H1 (cell line): ENCODE measurements at regions not wholly inside any gene's neighbourhood (a gene's known extent, or its start where the extent isn't known, plus 50 kb on each side); places are given as distances from the start of the nearest gene placed in this dataset.

Experiments
- CTCF ChIA-PET: fragments of 300-600 bp; sonication (Branson Sonifier 250); formaldehyde crosslinking; loops from one replicate; lab custom pipeline; 2021; ENCODE audit not compliant: partially characterized antibody; lab: Charles Lee
- POLR2A ChIA-PET: fragments of 300-600 bp; sonication (Branson Sonifier 250); formaldehyde crosslinking; loops from one replicate; lab custom pipeline; 2021; ENCODE audit warnings: inconsistent platforms; ENCODE audit not compliant: partially characterized antibody; lab: Charles Lee
- DNase-seq, 2 experiments: peaks; one replicate each; pipeline versions ENCODE4 v3.0.0 to v3.0.0-alpha.2; 2010 to 2022; ENCODE audit warnings: low spot score in 2 of 2, low read depth in 1 of 2, mixed read lengths in 1 of 2
- FAIRE-seq: peaks from 2 replicates; lab custom pipeline; 2011; peaks lifted over from hg19 to GRCh38; lab: Jason Lieb, UNC
- H2AFZ ChIP-seq: 2 replicates; pipeline ENCODE4 v1.8.1; 2012; ENCODE audit warnings: low read length, inconsistent platforms
- H2AK5ac ChIP-seq: 2 replicates; pipeline ENCODE4 v1.6.1; 2013; ENCODE audit warnings: low read depth, low read length
- H2BK120ac ChIP-seq: replicated peaks from 2 replicates; pipeline ENCODE3; 2013; ENCODE audit warnings: low read depth, low read length, inconsistent platforms
- H2BK12ac ChIP-seq: 2 replicates; pipeline ENCODE4 v1.6.1; 2013; ENCODE audit warnings: low read depth, low read length
- H2BK15ac ChIP-seq: 2 replicates; pipeline ENCODE4 v1.6.1; 2013; ENCODE audit warnings: low read length
- H2BK20ac ChIP-seq: 2 replicates; pipeline ENCODE4 v1.6.1; 2013; ENCODE audit warnings: low read length
- H2BK5ac ChIP-seq: 2 replicates; pipeline ENCODE4 v1.6.1; 2013; ENCODE audit warnings: low read depth, low read length
- H3K14ac ChIP-seq: 2 replicates; pipeline ENCODE4 v1.6.1; 2013; ENCODE audit warnings: inconsistent platforms; ENCODE audit not compliant: insufficient read length
- H3K18ac ChIP-seq: 2 replicates; pipeline ENCODE4 v1.6.1; 2013; ENCODE audit warnings: low read length; ENCODE audit errors: extremely low read depth
- H3K23ac ChIP-seq: 2 replicates; pipeline ENCODE4 v1.6.1; 2013; ENCODE audit warnings: inconsistent platforms; ENCODE audit not compliant: insufficient read length
- H3K23me2 ChIP-seq: 2 replicates; pipeline ENCODE4 v1.6.1; 2013; ENCODE audit warnings: low read depth, low read length
- H3K27ac ChIP-seq: 2 replicates; pipeline ENCODE4 v1.6.1; 2011; ENCODE audit warnings: low read depth, low read length, inconsistent platforms
- H3K27me3 ChIP-seq, 4 experiments: replicated peaks in 1 of 4; 1 replicate in 1 of 4; 2 replicates in 3 of 4; pipeline versions ENCODE4 v1.6.1 to v1.8.1; 2011 to 2013; ENCODE audit warnings: low read length in 3 of 4, mild to moderate bottlenecking in 3 of 4, inconsistent platforms in 2 of 4, mixed read lengths in 2 of 4, moderate library complexity in 1 of 4; ENCODE audit not compliant: control insufficient read depth in 3 of 4, insufficient read depth in 3 of 4; ENCODE audit errors: extremely low read depth in 1 of 4
- H3K36me3 ChIP-seq, 4 experiments: 2 replicates each; pipeline versions ENCODE4 v1.6.1 to v1.8.1; 2011 to 2013; ENCODE audit warnings: mild to moderate bottlenecking in 4 of 4, low read length in 3 of 4, moderate library complexity in 2 of 4, control low read depth in 1 of 4, inconsistent platforms in 1 of 4; ENCODE audit not compliant: insufficient read depth in 4 of 4, control insufficient read depth in 2 of 4
- H3K4ac ChIP-seq: replicated peaks from 2 replicates; pipeline ENCODE3; 2013; ENCODE audit warnings: low read length, low read depth, mixed read lengths, inconsistent platforms; ENCODE audit not compliant: insufficient read length
- H3K4me1 ChIP-seq, 4 experiments: replicated peaks in 1 of 4; 1 replicate in 1 of 4; 2 replicates in 3 of 4; pipeline versions ENCODE4 v1.6.1 to v1.8.1; 2011 to 2013; ENCODE audit warnings: low read length in 3 of 4, inconsistent platforms in 2 of 4, mixed read lengths in 1 of 4; ENCODE audit not compliant: insufficient read depth in 4 of 4, control insufficient read depth in 3 of 4
- H3K4me2 ChIP-seq, 2 experiments: 2 replicates each; pipeline versions ENCODE4 v1.6.1 to v1.8.1; 2011 to 2013; ENCODE audit warnings: low read depth in 2 of 2, low read length in 2 of 2, control low read depth in 1 of 2, inconsistent platforms in 1 of 2, mild to moderate bottlenecking in 1 of 2; ENCODE audit not compliant: insufficient read depth in 1 of 2
- H3K4me3 ChIP-seq, 4 experiments: fragments of 200-600, 300-600 bp in 1 of 4; sonication (generic), shearing (Covaris generic), sonication (Bioruptor Twin) in 1 of 4; 2 replicates each; pipeline versions ENCODE4 v1.5.1 to v1.8.1; 2011 to 2016; ENCODE audit warnings: low read length in 4 of 4, low read depth in 3 of 4, control low read depth in 2 of 4, inconsistent platforms in 2 of 4, mild to moderate bottlenecking in 2 of 4, mixed read lengths in 1 of 4, moderate library complexity in 1 of 4; ENCODE audit not compliant: insufficient read depth in 2 of 4; ENCODE audit errors: extremely low read depth in 1 of 4
- H3K56ac ChIP-seq: replicated peaks from 2 replicates; pipeline ENCODE3; 2013; ENCODE audit warnings: low read depth, mild to moderate bottlenecking, mixed read lengths, low read length, inconsistent platforms; ENCODE audit not compliant: insufficient read length
- H3K79me1 ChIP-seq: 2 replicates; pipeline ENCODE4 v1.6.1; 2013; ENCODE audit warnings: low read depth, low read length, control low read depth
- H3K79me2 ChIP-seq, 2 experiments: 2 replicates each; pipeline versions ENCODE4 v1.6.1 to v1.8.1; 2012 to 2013; ENCODE audit warnings: low read length in 2 of 2, mild to moderate bottlenecking in 2 of 2, inconsistent platforms in 1 of 2; ENCODE audit not compliant: insufficient read depth in 2 of 2, control insufficient read depth in 1 of 2
- H3K9ac ChIP-seq, 4 experiments: replicated peaks in 1 of 4; 1 replicate in 1 of 4; 2 replicates in 3 of 4; pipeline versions ENCODE4 v1.6.1 to v1.8.1; 2011 to 2013; ENCODE audit warnings: low read depth in 3 of 4, low read length in 3 of 4, control low read depth in 2 of 4, mild to moderate bottlenecking in 2 of 4, moderate library complexity in 2 of 4, inconsistent platforms in 1 of 4; ENCODE audit errors: extremely low read depth in 1 of 4
- H3K9me3 ChIP-seq, 2 experiments: 2 replicates each; pipeline versions ENCODE4 v1.6.1 to v1.8.1; 2012 to 2013; ENCODE audit warnings: mild to moderate bottlenecking in 2 of 2, moderate library complexity in 2 of 2, control low read depth in 1 of 2, inconsistent platforms in 1 of 2, low read depth in 1 of 2, low read length in 1 of 2, mixed read lengths in 1 of 2; ENCODE audit not compliant: insufficient read depth in 2 of 2
- H4K20me1 ChIP-seq, 2 experiments: replicated peaks in 1 of 2; 2 replicates each; pipeline versions ENCODE3 to v1.8.1; 2011 to 2013; ENCODE audit warnings: inconsistent platforms in 2 of 2, low read length in 2 of 2, mild to moderate bottlenecking in 1 of 2; ENCODE audit not compliant: insufficient read depth in 2 of 2, control insufficient read depth in 1 of 2
- H4K5ac ChIP-seq: 2 replicates; pipeline ENCODE4 v1.6.1; 2013; ENCODE audit warnings: low read length, low read depth, mixed read lengths, inconsistent platforms; ENCODE audit not compliant: insufficient read length
- H4K8ac ChIP-seq: 2 replicates; pipeline ENCODE4 v1.8.0; 2013; ENCODE audit warnings: mild to moderate bottlenecking, moderate library complexity, low read length, inconsistent platforms; ENCODE audit not compliant: insufficient read depth; ENCODE audit errors: extremely low read depth
- H4K91ac ChIP-seq: replicated peaks from 2 replicates; pipeline ENCODE3; 2013; ENCODE audit warnings: low read length, mixed read lengths, inconsistent platforms; ENCODE audit not compliant: insufficient read length
- CHD2 ChIP-seq: IDR thresholded peaks from 2 replicates; pipeline ENCODE4 v1.6.1; 2012; ENCODE audit warnings: low read length, improper control_type of control experiment
- CTCF ChIP-seq, 3 experiments: IDR thresholded peaks; 1 replicate in 2 of 3; 2 replicates in 1 of 3; pipeline versions ENCODE4 v1.5.1 to v1.6.1; 2011; ENCODE audit warnings: low read length in 3 of 3, mild to moderate bottlenecking in 3 of 3, inconsistent platforms in 2 of 3, low read depth in 1 of 3, moderate library complexity in 1 of 3; ENCODE audit not compliant: insufficient read depth in 1 of 3; ENCODE audit errors: control extremely low read depth in 1 of 3
- E2F6 ChIP-seq: IDR thresholded peaks from 2 replicates; pipeline ENCODE4 v1.6.1; 2012; ENCODE audit warnings: inconsistent platforms
- FOSL1 ChIP-seq: IDR thresholded peaks from 2 replicates; pipeline ENCODE4 v1.6.1; 2011; ENCODE audit warnings: mild to moderate bottlenecking, low read depth, low read length, moderate library complexity; ENCODE audit not compliant: insufficient read depth
- KDM5A ChIP-seq: fragments of 200-600 bp; IDR thresholded peaks from 2 replicates; pipeline ENCODE4 v1.7.1; 2012; ENCODE audit warnings: mild to moderate bottlenecking, low read length, inconsistent platforms, mixed read lengths
- NRF1 ChIP-seq: IDR thresholded peaks from 2 replicates; pipeline ENCODE4 v1.6.1; 2011; ENCODE audit warnings: mild to moderate bottlenecking, low read depth, low read length, improper control_type of control experiment
- RXRA ChIP-seq: IDR thresholded peaks from 2 replicates; pipeline ENCODE4 v1.6.1; 2011; ENCODE audit warnings: low read depth, mild to moderate bottlenecking, low read length, moderate library complexity; ENCODE audit not compliant: insufficient read depth
- SP2 ChIP-seq: IDR thresholded peaks from 2 replicates; pipeline ENCODE4 v1.6.1; 2012; ENCODE audit warnings: mild to moderate bottlenecking, low read length, inconsistent platforms
- USF2 ChIP-seq: IDR thresholded peaks from 2 replicates; pipeline ENCODE4 v1.6.1; 2011; ENCODE audit warnings: low read length, improper control_type of control experiment
- YY1 ChIP-seq: IDR thresholded peaks from 2 replicates; pipeline ENCODE4 v1.6.1; 2011; ENCODE audit warnings: low read depth, mild to moderate bottlenecking, low read length
- WGBS, 2 experiments: shearing (Covaris generic) in 1 of 2; methylation state at CpG; one replicate each; pipeline versions ENCODE4 v1.1.6 to v1.1.7; 2013 to 2015; ENCODE audit warnings: low lambda C conversion rate in 2 of 2, mixed read lengths in 2 of 2, inconsistent platforms in 1 of 2, low coverage in 1 of 2, missing lambda C conversion rate in 1 of 2; ENCODE audit not compliant: insufficient replicate concordance in 2 of 2, insufficient coverage in 1 of 2, insufficient read length in 1 of 2; ENCODE audit errors: extremely low coverage in 1 of 2, missing lambda C conversion rate in 1 of 2; 5-methylcytosine and 5-hydroxymethylcytosine counted together

GRCh38 chr7:50834031-50834535 is 51.4 kb upstream of the GRB10 start:
- no peak overlapping the region for H3K18ac ChIP-seq
- no peaks in the 10 kb centered on the region for H3K9me3 ChIP-seq
- no peak overlapping the region for H3K4ac ChIP-seq
- H3K4me1 ChIP-seq: no peaks in the 10 kb centered on the region
- no peaks in the 10 kb centered on the region for H3K23me2 ChIP-seq
- no peak overlapping the region for H2BK5ac ChIP-seq
- no peaks in the 10 kb centered on the region for H4K20me1 ChIP-seq
- H3K4me2 ChIP-seq: no peak overlapping the region
- no peak overlapping the region for H3K23ac ChIP-seq
- H3K14ac ChIP-seq: no peak overlapping the region
- 89% methylated on average over 1 of the region's 1 CpG; no CpG with 5 or more reads in 1 of the 2 experiments for WGBS, 2 experiments
- no peak overlapping the region for H2AFZ ChIP-seq
- no peak overlapping the region for H3K56ac ChIP-seq
- POLR2A ChIA-PET: no interaction called here
- no peak overlapping the region for H3K9ac ChIP-seq
- H2AK5ac ChIP-seq: no peak overlapping the region
- no peak overlapping the region for H4K8ac ChIP-seq
- CTCF ChIA-PET: no interaction called here
- H3K4me3 ChIP-seq: no peak overlapping the region
- H3K36me3 ChIP-seq: no peaks in the 10 kb centered on the region
- DNase-seq: no peak
- H3K79me2 ChIP-seq: no peaks in the 10 kb centered on the region
- no peak overlapping the region for H4K91ac ChIP-seq
- H2BK15ac ChIP-seq: no peak overlapping the region
- H3K27me3 ChIP-seq: no peaks in the 10 kb centered on the region
- no peak overlapping the region for H2BK12ac ChIP-seq
- FAIRE-seq: no peak
- H4K5ac ChIP-seq: no peak overlapping the region
- H2BK120ac ChIP-seq: no peak overlapping the region
- no peak overlapping the region for H2BK20ac ChIP-seq
- H3K79me1 ChIP-seq: no peaks in the 10 kb centered on the region
- H3K27ac ChIP-seq: no peak overlapping the region
- TF ChIP-seq USF2 (no peak), KDM5A (no peak), CTCF (IDR thresholded peaks at IDR 0.05; ENCODE audit: control extremely low read depth in 1 of 3, insufficient read depth in 1 of 3, low read depth in 1 of 3, low read length in 3 of 3) (no peak), FOSL1 (no peak), NRF1 (no peak), CHD2 (no peak), RXRA (no peak), E2F6 (no peak), SP2 (no peak), YY1 (no peak)
